WTC11 (cell line): ENCODE measurements at regions not wholly inside any gene's neighbourhood (a gene's known extent, or its start where the extent isn't known, plus 50 kb on each side); places are given as distances from the start of the nearest gene placed in this dataset.

Experiments used
- ATAC-seq: fragments of 200-7000 bp; cut with Tn5 transposase; 2 replicates; pipeline ENCODE4 v1.10.0; 2021; ENCODE audit warnings: mild to moderate bottlenecking, moderate library complexity
- CTCF ChIA-PET: fragments of 300-600 bp; sonication (Branson Sonifier 250); formaldehyde crosslinking; loops from one replicate; lab custom pipeline; 2021; ENCODE audit warnings: antibody characterized with exemption; lab: Charles Lee
- POLR2A ChIA-PET: fragments of 350-600 bp; sonication (Branson Sonifier 250); formaldehyde crosslinking; loops from one replicate; lab custom pipeline; 2021; ENCODE audit warnings: antibody characterized with exemption; lab: Charles Lee
- DNase-seq: peaks from one replicate; pipeline ENCODE4 v3.0.0; 2021; ENCODE audit warnings: low spot score
- H3K27ac Mint-ChIP-seq: 2 replicates; pipeline ENCODE4 v1.8.0; 2021; ENCODE audit warnings: mixed read lengths
- H3K27me3 Mint-ChIP-seq: 2 replicates; pipeline ENCODE4 v1.8.0; 2021; ENCODE audit warnings: low read depth, mild to moderate bottlenecking, moderate library complexity, mixed read lengths
- H3K36me3 Mint-ChIP-seq: 2 replicates; pipeline ENCODE4 v1.8.0; 2021; ENCODE audit warnings: mixed read lengths
- H3K4me1 Mint-ChIP-seq: 2 replicates; pipeline ENCODE4 v1.8.0; 2022; ENCODE audit warnings: mixed read lengths
- H3K4me3 Mint-ChIP-seq: 2 replicates; pipeline ENCODE4 v1.8.0; 2021; ENCODE audit warnings: mild to moderate bottlenecking, moderate library complexity, mixed read lengths
- H3K9me3 Mint-ChIP-seq: 2 replicates; pipeline ENCODE4 v1.8.0; 2021; ENCODE audit warnings: mixed read lengths
- ATF2 ChIP-seq: sonication (generic); formaldehyde crosslinking; IDR thresholded peaks from 2 replicates; pipeline ENCODE4 v1.8.1; 2022; ENCODE audit warnings: low read depth, missing genetic modification reagents, borderline replicate concordance
- CREM ChIP-seq: sonication (generic); formaldehyde crosslinking; IDR thresholded peaks from 2 replicates; pipeline ENCODE4 v1.8.1; 2022; ENCODE audit warnings: mild to moderate bottlenecking, missing genetic modification reagents, moderate library complexity
- CTCF ChIP-seq: fragments of 200-600 bp; IDR thresholded peaks from 2 replicates; pipeline ENCODE4 v1.8.0; 2022; ENCODE audit warnings: antibody characterized with exemption
- FOXJ3 ChIP-seq: sonication (generic); formaldehyde crosslinking; IDR thresholded peaks from 2 replicates; pipeline ENCODE4 v1.9.0; 2021; ENCODE audit warnings: missing genetic modification reagents, mild to moderate bottlenecking, borderline replicate concordance
- FOXK1 ChIP-seq: sonication (generic); formaldehyde crosslinking; IDR thresholded peaks from 2 replicates; pipeline ENCODE4 v1.8.0; 2022; ENCODE audit warnings: mild to moderate bottlenecking, moderate library complexity, missing genetic modification reagents
- FOXP1 ChIP-seq: sonication (generic); formaldehyde crosslinking; IDR thresholded peaks from 2 replicates; pipeline ENCODE4 v1.8.0; 2022; ENCODE audit warnings: missing genetic modification reagents, mild to moderate bottlenecking, moderate library complexity, borderline replicate concordance
- FOXP4 ChIP-seq: sonication (generic); formaldehyde crosslinking; IDR thresholded peaks from 2 replicates; pipeline ENCODE4 v1.8.0; 2022; ENCODE audit warnings: mild to moderate bottlenecking, missing genetic modification reagents
- PRRX2 ChIP-seq: fragments of 250-450 bp; sonication (Bioruptor Pico); IDR thresholded peaks from 2 replicates; pipeline ENCODE4 v1.8.0; 2021; ENCODE audit warnings: mild to moderate bottlenecking
- RELA ChIP-seq: sonication (generic); formaldehyde crosslinking; IDR thresholded peaks from 2 replicates; pipeline ENCODE4 v1.8.1; 2022; ENCODE audit warnings: missing genetic modification reagents, mild to moderate bottlenecking, borderline replicate concordance
- USF2 ChIP-seq: sonication (generic); formaldehyde crosslinking; IDR thresholded peaks from 2 replicates; pipeline ENCODE4 v1.8.1; 2023; ENCODE audit warnings: mild to moderate bottlenecking, missing genetic modification reagents, moderate library complexity
- ZBTB21 ChIP-seq: sonication (generic); formaldehyde crosslinking; IDR thresholded peaks from 2 replicates; pipeline ENCODE4 v1.8.1; 2023; ENCODE audit warnings: mild to moderate bottlenecking, missing genetic modification reagents, borderline replicate concordance
- ZBTB43 ChIP-seq: sonication (generic); formaldehyde crosslinking; IDR thresholded peaks from 2 replicates; pipeline ENCODE4 v1.8.1; 2023; ENCODE audit warnings: mild to moderate bottlenecking, missing genetic modification reagents
- ZNF281 ChIP-seq: sonication (generic); formaldehyde crosslinking; IDR thresholded peaks from 2 replicates; pipeline ENCODE4 v1.8.0; 2023; ENCODE audit warnings: mild to moderate bottlenecking, missing genetic modification reagents
- ZNF317 ChIP-seq: sonication (generic); formaldehyde crosslinking; IDR thresholded peaks from 2 replicates; pipeline ENCODE4 v1.8.1; 2023; ENCODE audit warnings: low read depth, mild to moderate bottlenecking, moderate library complexity, missing genetic modification reagents, borderline replicate concordance
- ZNF416 ChIP-seq: fragments of 250-450 bp; sonication (Bioruptor Pico); IDR thresholded peaks from 2 replicates; pipeline ENCODE4 v1.9.0; 2021; ENCODE audit warnings: mild to moderate bottlenecking, inconsistent platforms
- ZNF423 ChIP-seq: fragments of 250-450 bp; sonication (Bioruptor Pico); IDR thresholded peaks from 2 replicates; pipeline ENCODE4 v2.1.2; 2022; ENCODE audit warnings: mild to moderate bottlenecking, moderate library complexity

GRCh38 chr10:83062871-83063270 is 1076.4 kb upstream of the GHITM start:
- DNase-seq, result no peak
- Mint-ChIP-seq H3K9me3 (peaks cover 20% of the 10 kb centered on the region), H3K4me3 (no peak overlapping the region), H3K36me3 (peaks cover 13% of the 10 kb centered on the region), H3K4me1 (no peaks in the 10 kb centered on the region), H3K27me3 (no peaks in the 10 kb centered on the region), H3K27ac (no peak overlapping the region)
- ChIA-PET POLR2A (no interaction called here), CTCF (no interaction called here)
- no peak for ATAC-seq
- TF ChIP-seq ZNF416 (no peak), FOXP1 (CRISPR knock-in tag) (no peak), FOXP4 (CRISPR knock-in tag) (no peak), ZBTB21 (CRISPR knock-in tag) (no peak), ATF2 (CRISPR knock-in tag) (no peak)

GRCh38 chr10:83073472-83073871 is 1065.8 kb upstream of the GHITM start:
- Mint-ChIP-seq H3K27me3 (no peaks in the 10 kb centered on the region), H3K36me3 (peaks cover 16% of the 10 kb centered on the region), H3K4me3 (no peak overlapping the region), H3K4me1 (peaks cover 22% of the 10 kb centered on the region), H3K9me3 (peaks cover 23% of the 10 kb centered on the region), H3K27ac (no peak overlapping the region)
- ChIA-PET POLR2A (no interaction called here), CTCF (no interaction called here)
- DNase-seq (no peak), ATAC-seq (no peak)
- TF ChIP-seq RELA, result no peak
- TF ChIP-seq PRRX2 (CRISPR knock-in tag), result no peak

- no peak overlapping the region for H3K27ac Mint-ChIP-seq
- H3K4me1 Mint-ChIP-seq, result peaks cover 32% of the 10 kb centered on the region
- no peak overlapping the region for H3K4me3 Mint-ChIP-seq
- POLR2A ChIA-PET, result no interaction called here
- no peak for TF ChIP-seq ZNF423 (CRISPR knock-in tag)
- no peak for TF ChIP-seq FOXJ3 (CRISPR knock-in tag)
- no peak for TF ChIP-seq ZNF281 (CRISPR knock-in tag)
- no peak for TF ChIP-seq USF2 (CRISPR knock-in tag)
- no peak for TF ChIP-seq ZNF317 (CRISPR knock-in tag)
- TF ChIP-seq CTCF, result no peak
- no peak for TF ChIP-seq ZBTB43 (CRISPR knock-in tag)
- no peak for TF ChIP-seq CREM (CRISPR knock-in tag)
- no peak for TF ChIP-seq FOXK1 (CRISPR knock-in tag)
- H3K27me3 Mint-ChIP-seq, result no peaks in the 10 kb centered on the region
- DNase-seq (no peak), ATAC-seq (no peak)
- peaks cover 16% of the 10 kb centered on the region for H3K36me3 Mint-ChIP-seq
- CTCF ChIA-PET, result no interaction called here
- peaks cover 31% of the 10 kb centered on the region for H3K9me3 Mint-ChIP-seq
Measured at GRCh38 chr10:83075016-83075814, 1064.1 kb upstream of the GHITM start.
